ENCODE measurements at regions not wholly inside any gene's neighbourhood (a gene's known extent, or its start where the extent isn't known, plus 50 kb on each side); places are given as distances from the start of the nearest gene placed in this dataset.
"Not testable (repeated sequence)": the region's sequence is repeated elsewhere in the genome, so short reads cannot be mapped to it uniquely, and the experiment has no call there.

- TF ChIP-seq CTCF (conservative IDR thresholded peaks at IDR 0.05; ENCODE audit: low read depth, low read length); POLR2A (IDR thresholded peaks at IDR 0.05; ENCODE audit: low read depth, low read length); USF2 (IDR thresholded peaks at IDR 0.05; ENCODE audit: low read depth, low read length); RAD21 (IDR thresholded peaks at IDR 0.05; ENCODE audit: low read length); BHLHE40 (IDR thresholded peaks at IDR 0.05; ENCODE audit: low read depth, low read length); CHD1 (IDR thresholded peaks at IDR 0.05; ENCODE audit: low read depth, low read length); FOS (IDR thresholded peaks at IDR 0.05; ENCODE audit: low read depth, low read length); RFX5 (IDR thresholded peaks at IDR 0.05; ENCODE audit: low read depth, low read length): not testable (repeated sequence)
Measured at GRCh38 chrX:75593186-75593585, 70.3 kb upstream of the ZDHHC15 start.
